H9 (cell line): ENCODE measurements at regions not wholly inside any gene's neighbourhood (a gene's known extent, or its start where the extent isn't known, plus 50 kb on each side); places are given as distances from the start of the nearest gene placed in this dataset.

Experiments used
- DNase-seq: peaks from one replicate; pipeline ENCODE4 v3.0.0-alpha.2; 2017
- H2AFZ ChIP-seq: one replicate; pipeline ENCODE4 v1.6.1; 2013; ENCODE audit warnings: mild to moderate bottlenecking, low read length, control low read depth, moderate library complexity
- H2AK5ac ChIP-seq: 2 replicates; pipeline ENCODE4 v1.6.1; 2013; ENCODE audit warnings: low read length, control low read depth, mixed read lengths; ENCODE audit not compliant: insufficient read length
- H2BK120ac ChIP-seq: one replicate; pipeline ENCODE4 v1.6.1; 2013; ENCODE audit warnings: low read depth, mild to moderate bottlenecking, low read length, control low read depth, inconsistent platforms; ENCODE audit not compliant: poor library complexity, severe bottlenecking
- H2BK12ac ChIP-seq: 2 replicates; pipeline ENCODE4 v1.6.1; 2013; ENCODE audit warnings: low read length, control low read depth, mixed read lengths, low read depth; ENCODE audit not compliant: insufficient read length
- H2BK15ac ChIP-seq: 2 replicates; pipeline ENCODE4 v1.6.1; 2013; ENCODE audit warnings: low read depth, low read length, control low read depth
- H2BK20ac ChIP-seq: one replicate; pipeline ENCODE4 v1.6.1; 2013; ENCODE audit warnings: low read depth, mild to moderate bottlenecking, low read length, control low read depth, inconsistent platforms; ENCODE audit not compliant: poor library complexity, severe bottlenecking
- H2BK5ac ChIP-seq: 2 replicates; pipeline ENCODE4 v1.6.1; 2013; ENCODE audit warnings: low read length, control low read depth, mixed read lengths; ENCODE audit not compliant: insufficient read length
- H3K14ac ChIP-seq: 2 replicates; pipeline ENCODE4 v1.6.1; 2013; ENCODE audit warnings: low read length, control low read depth; ENCODE audit not compliant: insufficient read depth
- H3K18ac ChIP-seq: 2 replicates; pipeline ENCODE4 v1.6.1; 2013; ENCODE audit warnings: low read depth, mild to moderate bottlenecking, mixed read lengths, low read length, control low read depth; ENCODE audit not compliant: insufficient read length
- H3K23ac ChIP-seq: 2 replicates; pipeline ENCODE4 v1.6.1; 2013; ENCODE audit warnings: low read length, control low read depth, mixed read lengths, low read depth; ENCODE audit not compliant: insufficient read length
- H3K23me2 ChIP-seq: 2 replicates; pipeline ENCODE4 v1.6.1; 2013; ENCODE audit warnings: low read depth, mild to moderate bottlenecking, mixed read lengths, low read length, control low read depth; ENCODE audit not compliant: insufficient read length, poor library complexity, severe bottlenecking
- H3K27ac ChIP-seq: 2 replicates; pipeline ENCODE4 v1.5.1; 2013; ENCODE audit warnings: low read length, control low read depth, mixed read lengths, low read depth; ENCODE audit not compliant: insufficient read length
- H3K27me3 ChIP-seq: 2 replicates; pipeline ENCODE4 v1.6.1; 2013; ENCODE audit warnings: low read length, control low read depth, inconsistent platforms; ENCODE audit not compliant: insufficient read depth
- H3K4ac ChIP-seq: 2 replicates; pipeline ENCODE4 v1.6.1; 2013; ENCODE audit warnings: low read depth, mild to moderate bottlenecking, control low read depth, inconsistent platforms, low read length, moderate library complexity
- H3K4me1 ChIP-seq: 2 replicates; pipeline ENCODE4 v1.6.1; 2013; ENCODE audit warnings: low read length, control low read depth, inconsistent platforms; ENCODE audit not compliant: insufficient read depth
- H3K4me2 ChIP-seq: 2 replicates; pipeline ENCODE4 v1.6.1; 2013; ENCODE audit warnings: low read length, control low read depth, mixed read lengths; ENCODE audit not compliant: insufficient read length, insufficient read depth
- H3K56ac ChIP-seq: 2 replicates; pipeline ENCODE4 v1.6.1; 2013; ENCODE audit warnings: low read depth, mild to moderate bottlenecking, mixed read lengths, low read length, control low read depth; ENCODE audit not compliant: insufficient read length
- H3K79me1 ChIP-seq: 2 replicates; pipeline ENCODE4 v1.6.1; 2013; ENCODE audit warnings: low read depth, mild to moderate bottlenecking, moderate library complexity, low read length, control low read depth, inconsistent platforms; ENCODE audit not compliant: insufficient read depth, poor library complexity, severe bottlenecking
- H3K79me2 ChIP-seq: 2 replicates; pipeline ENCODE4 v1.6.1; 2013; ENCODE audit warnings: low read length, control low read depth, inconsistent platforms; ENCODE audit not compliant: insufficient read depth
- H3K9ac ChIP-seq: 2 replicates; pipeline ENCODE4 v1.6.1; 2013; ENCODE audit warnings: low read length, control low read depth, mixed read lengths; ENCODE audit not compliant: insufficient read length; ENCODE audit errors: extremely low read depth
- H3K9me3 ChIP-seq: one replicate; pipeline ENCODE4 v1.6.1; 2013; ENCODE audit warnings: low read depth, low read length, inconsistent platforms; ENCODE audit not compliant: control insufficient read depth
- H3T11ph ChIP-seq: one replicate; pipeline ENCODE4 v1.6.1; 2013; ENCODE audit warnings: mild to moderate bottlenecking, low read length, control low read depth, inconsistent platforms
- H4K20me1 ChIP-seq: one replicate; pipeline ENCODE4 v1.6.1; 2013; ENCODE audit not compliant: control insufficient read depth, insufficient read length, insufficient read depth
- H4K5ac ChIP-seq: 2 replicates; pipeline ENCODE4 v1.6.1; 2013; ENCODE audit warnings: low read depth, mild to moderate bottlenecking, mixed read lengths, low read length, control low read depth; ENCODE audit not compliant: insufficient read length
- H4K8ac ChIP-seq: replicated peaks from 2 replicates; pipeline ENCODE4 v1.6.1; 2013; ENCODE audit warnings: low read length, control low read depth, mixed read lengths, low read depth; ENCODE audit not compliant: insufficient read length
- H4K91ac ChIP-seq: 2 replicates; pipeline ENCODE4 v1.6.1; 2013; ENCODE audit warnings: low read depth, mild to moderate bottlenecking, moderate library complexity, mixed read lengths, low read length, control low read depth; ENCODE audit not compliant: insufficient read length
- H3K27ac Mint-ChIP-seq, 3 experiments: 2 replicates in 2 of 3; 3 replicates in 1 of 3; pipeline ENCODE4 v1.8.0; 2020 to 2021; ENCODE audit warnings: mixed read lengths in 3 of 3, mild to moderate bottlenecking in 1 of 3, moderate library complexity in 1 of 3
- H3K27me3 Mint-ChIP-seq: 2 replicates; pipeline ENCODE4 v1.8.0; 2021; ENCODE audit warnings: low read depth, mild to moderate bottlenecking, moderate library complexity, mixed read lengths
- H3K36me3 Mint-ChIP-seq, 3 experiments: 2 replicates in 2 of 3; 3 replicates in 1 of 3; pipeline ENCODE4 v1.8.0; 2020 to 2021; ENCODE audit warnings: low read depth in 3 of 3, mixed read lengths in 3 of 3; ENCODE audit not compliant: insufficient read depth in 1 of 3
- H3K4me1 Mint-ChIP-seq, 2 experiments: 2 replicates each; pipeline ENCODE4 v1.8.0; 2020; ENCODE audit warnings: mixed read lengths in 2 of 2
- H3K4me3 Mint-ChIP-seq, 2 experiments: 2 replicates in 1 of 2; 3 replicates in 1 of 2; pipeline ENCODE4 v1.8.0; 2020 to 2021; ENCODE audit warnings: mild to moderate bottlenecking in 2 of 2, mixed read lengths in 2 of 2, moderate library complexity in 1 of 2
- H3K9me3 Mint-ChIP-seq, 2 experiments: 2 replicates in 1 of 2; 3 replicates in 1 of 2; pipeline ENCODE4 v1.8.0; 2020; ENCODE audit warnings: mild to moderate bottlenecking in 2 of 2, mixed read lengths in 2 of 2, moderate library complexity in 1 of 2
- TF ChIP-seq, protein P1 (sequence below): fragments of 200-600 bp; sonication (generic); conservative IDR thresholded peaks from 3 replicates; pipeline ENCODE4 v1.8.0; 2021; ENCODE audit warnings: antibody characterized with exemption, mild to moderate bottlenecking

DNA sequence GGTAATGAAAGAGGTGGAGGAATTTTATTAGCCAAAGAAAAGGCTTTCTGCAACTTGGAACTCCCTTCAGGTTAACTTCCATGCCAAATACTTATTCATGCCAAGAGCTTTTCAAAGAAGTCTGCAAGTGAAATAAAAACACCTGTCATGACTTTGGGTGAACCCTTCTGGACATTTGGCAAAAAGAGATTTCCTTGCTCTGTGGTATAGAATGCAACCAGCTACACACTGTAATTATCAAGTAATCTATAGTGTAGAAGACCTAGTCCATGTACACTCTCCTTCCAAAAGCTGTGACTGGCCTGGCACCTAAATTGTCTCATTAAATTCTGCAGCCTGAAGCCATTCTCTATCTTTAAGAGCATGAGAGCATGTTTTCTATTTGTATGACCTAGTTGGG, 232.3 kb downstream of the COL12A1 start:
- H3K23me2 ChIP-seq, result no peaks in the 10 kb centered on the region
- no peaks in the 10 kb centered on the region for H3K9me3 Mint-ChIP-seq
- no peaks in the 10 kb centered on the region for H3K4me1 ChIP-seq
- H3K23ac ChIP-seq, result no peak overlapping the region
- H3K4me2 ChIP-seq, result no peak overlapping the region
- H2BK20ac ChIP-seq, result no peak overlapping the region
- no peak overlapping the region for H4K91ac ChIP-seq
- no peaks in the 10 kb centered on the region for H4K20me1 ChIP-seq
- no peak for DNase-seq
- H3K4me1 Mint-ChIP-seq, result no peaks in the 10 kb centered on the region
- H4K5ac ChIP-seq, result no peak overlapping the region
- no peak overlapping the region for H3K27ac ChIP-seq
- no peak overlapping the region for H3K4ac ChIP-seq
- no peaks in the 10 kb centered on the region for H3K9me3 ChIP-seq
- no peaks in the 10 kb centered on the region for H3K79me2 ChIP-seq
- H3K36me3 Mint-ChIP-seq, result no peaks in the 10 kb centered on the region
- H3K56ac ChIP-seq, result no peak overlapping the region
- TF ChIP-seq, protein P1, sequence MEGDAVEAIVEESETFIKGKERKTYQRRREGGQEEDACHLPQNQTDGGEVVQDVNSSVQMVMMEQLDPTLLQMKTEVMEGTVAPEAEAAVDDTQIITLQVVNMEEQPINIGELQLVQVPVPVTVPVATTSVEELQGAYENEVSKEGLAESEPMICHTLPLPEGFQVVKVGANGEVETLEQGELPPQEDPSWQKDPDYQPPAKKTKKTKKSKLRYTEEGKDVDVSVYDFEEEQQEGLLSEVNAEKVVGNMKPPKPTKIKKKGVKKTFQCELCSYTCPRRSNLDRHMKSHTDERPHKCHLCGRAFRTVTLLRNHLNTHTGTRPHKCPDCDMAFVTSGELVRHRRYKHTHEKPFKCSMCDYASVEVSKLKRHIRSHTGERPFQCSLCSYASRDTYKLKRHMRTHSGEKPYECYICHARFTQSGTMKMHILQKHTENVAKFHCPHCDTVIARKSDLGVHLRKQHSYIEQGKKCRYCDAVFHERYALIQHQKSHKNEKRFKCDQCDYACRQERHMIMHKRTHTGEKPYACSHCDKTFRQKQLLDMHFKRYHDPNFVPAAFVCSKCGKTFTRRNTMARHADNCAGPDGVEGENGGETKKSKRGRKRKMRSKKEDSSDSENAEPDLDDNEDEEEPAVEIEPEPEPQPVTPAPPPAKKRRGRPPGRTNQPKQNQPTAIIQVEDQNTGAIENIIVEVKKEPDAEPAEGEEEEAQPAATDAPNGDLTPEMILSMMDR, result no peak
- H2BK12ac ChIP-seq, result no peak overlapping the region
- no peak overlapping the region for H3K27ac Mint-ChIP-seq
- no peak overlapping the region for H3K9ac ChIP-seq
- no peaks in the 10 kb centered on the region for H3K79me1 ChIP-seq
- no peaks in the 10 kb centered on the region for H3K27me3 ChIP-seq
- H2AFZ ChIP-seq, result no peak overlapping the region
- no peak overlapping the region for H3K14ac ChIP-seq
- H4K8ac ChIP-seq, result no peak overlapping the region
- H2AK5ac ChIP-seq, result no peak overlapping the region
- no peak overlapping the region for H3K4me3 Mint-ChIP-seq
- no peaks in the 10 kb centered on the region for H3K27me3 Mint-ChIP-seq
- no peak overlapping the region for H2BK120ac ChIP-seq
- no peak overlapping the region for H2BK5ac ChIP-seq
- H3K18ac ChIP-seq, result no peak overlapping the region
- H3T11ph ChIP-seq, result no peak overlapping the region
- H2BK15ac ChIP-seq, result no peak overlapping the region
